CD4-positive, alpha-beta T cell treated with Interleukin-17A for 1 hour (primary cell): ENCODE measurements at regions not wholly inside any gene's neighbourhood (a gene's known extent, or its start where the extent isn't known, plus 50 kb on each side); places are given as distances from the start of the nearest gene placed in this dataset.
"Not testable (repeated sequence)": the region's sequence is repeated elsewhere in the genome, so short reads cannot be mapped to it uniquely, and the experiment has no call there.

Experiments
- DNase-seq: peaks from one replicate; pipeline ENCODE4 v3.0.0-alpha.2; 2020

GRCh38 chr5:124538931-124539330, 207.5 kb downstream of the ZNF608 start:
- DNase-seq: no peak

- no peak for DNase-seq
Measured at GRCh38 chr5:124538191-124538590, 208.2 kb downstream of the ZNF608 start.

GRCh38 chr5:124537522-124537921, 208.9 kb downstream of the ZNF608 start:
- DNase-seq: no peak

GRCh38 chr5:124537107-124537506, 209.3 kb downstream of the ZNF608 start:
- DNase-seq: no peak

GRCh38 chr5:124536333-124536732, 210.1 kb downstream of the ZNF608 start:
- no peak for DNase-seq

GRCh38 chr5:124530916-124531315, 215.5 kb downstream of the ZNF608 start:
- no peak for DNase-seq

- DNase-seq: no peak
Measured at GRCh38 chr5:124528838-124529237, 217.6 kb downstream of the ZNF608 start.

- DNase-seq: no peak
Measured at GRCh38 chr5:124527220-124527991, 219.0 kb downstream of the ZNF608 start.

GRCh38 chr5:124526079-124526478, 220.4 kb downstream of the ZNF608 start:
- DNase-seq: not testable (repeated sequence)

GRCh38 chr5:124524552-124525232, 221.7 kb downstream of the ZNF608 start:
- DNase-seq: no peak

- no peak for DNase-seq
Measured at GRCh38 chr5:124523897-124524296, 222.5 kb downstream of the ZNF608 start.

GRCh38 chr5:124522992-124523391, 223.4 kb downstream of the ZNF608 start:
- no peak for DNase-seq

GRCh38 chr5:124521461-124522230, 224.8 kb downstream of the ZNF608 start:
- no peak for DNase-seq

- no peak for DNase-seq
Measured at GRCh38 chr5:124519396-124519795, 227.0 kb downstream of the ZNF608 start.

- DNase-seq: no peak
Measured at GRCh38 chr5:124516567-124516966, 229.9 kb downstream of the ZNF608 start.

GRCh38 chr5:124515497-124516245, 230.8 kb downstream of the ZNF608 start:
- DNase-seq: no peak

- no peak for DNase-seq
Measured at GRCh38 chr5:124514956-124515355, 231.5 kb downstream of the ZNF608 start.

- DNase-seq: no peak
Measured at GRCh38 chr5:124512952-124513632, 233.3 kb downstream of the ZNF608 start.

- DNase-seq: no peak
Measured at GRCh38 chr5:124512236-124512635, 234.2 kb downstream of the ZNF608 start.

GRCh38 chr5:124511791-124512190, 234.6 kb downstream of the ZNF608 start:
- DNase-seq: no peak

- no peak for DNase-seq
Measured at GRCh38 chr5:124507688-124508087, 238.8 kb downstream of the ZNF608 start.
